Mesendoderm (in vitro differentiated cells): ENCODE measurements at regions not wholly inside any gene's neighbourhood (a gene's known extent, or its start where the extent isn't known, plus 50 kb on each side); places are given as distances from the start of the nearest gene placed in this dataset.

Source experiments
- DNase-seq: peaks from one replicate; pipeline ENCODE4 v3.0.0; 2013
- H2AK5ac ChIP-seq: 2 replicates; pipeline ENCODE4 v1.6.1; 2013; ENCODE audit warnings: low read length, inconsistent platforms
- H2BK120ac ChIP-seq: 2 replicates; pipeline ENCODE4 v1.6.1; 2013; ENCODE audit warnings: low read depth, mild to moderate bottlenecking, low read length, moderate library complexity, mixed read lengths
- H2BK15ac ChIP-seq: replicated peaks from 2 replicates; pipeline ENCODE4 v1.6.1; 2013; ENCODE audit warnings: low read depth, mild to moderate bottlenecking, moderate library complexity
- H2BK5ac ChIP-seq: 2 replicates; pipeline ENCODE4 v1.6.1; 2013; ENCODE audit warnings: low read length, inconsistent platforms
- H3K18ac ChIP-seq: 2 replicates; pipeline ENCODE4 v1.6.1; 2013; ENCODE audit warnings: mild to moderate bottlenecking, low read length, mixed read lengths
- H3K23ac ChIP-seq: one replicate; pipeline ENCODE4 v1.6.1; 2013; ENCODE audit warnings: low read length
- H3K27ac ChIP-seq: 2 replicates; pipeline ENCODE4 v1.5.1; 2013; ENCODE audit warnings: low read depth, mild to moderate bottlenecking, inconsistent platforms, low read length, moderate library complexity
- H3K27me3 ChIP-seq: 2 replicates; pipeline ENCODE4 v1.6.1; 2013; ENCODE audit warnings: low read length, control low read depth, mild to moderate bottlenecking, inconsistent platforms; ENCODE audit not compliant: insufficient read depth, poor library complexity
- H3K36me3 ChIP-seq: 2 replicates; pipeline ENCODE4 v1.6.1; 2013; ENCODE audit warnings: low read length, inconsistent platforms; ENCODE audit not compliant: control insufficient read depth, insufficient read depth
- H3K4ac ChIP-seq: one replicate; pipeline ENCODE4 v1.6.1; 2013; ENCODE audit warnings: low read depth, mild to moderate bottlenecking, low read length, moderate library complexity
- H3K4me1 ChIP-seq: 2 replicates; pipeline ENCODE4 v1.6.1; 2013; ENCODE audit warnings: low read depth, low read length, inconsistent platforms; ENCODE audit not compliant: control insufficient read depth
- H3K4me2 ChIP-seq: 2 replicates; pipeline ENCODE4 v1.6.1; 2013; ENCODE audit warnings: low read length
- H3K4me3 ChIP-seq: 2 replicates; pipeline ENCODE4 v1.5.1; 2013; ENCODE audit warnings: mild to moderate bottlenecking, low read length
- H3K56ac ChIP-seq: one replicate; pipeline ENCODE4 v1.6.1; 2013; ENCODE audit warnings: low read length
- H3K79me1 ChIP-seq: 2 replicates; pipeline ENCODE4 v1.6.1; 2013; ENCODE audit warnings: low read length, inconsistent platforms
- H3K79me2 ChIP-seq: 2 replicates; pipeline ENCODE4 v1.6.1; 2013; ENCODE audit warnings: mild to moderate bottlenecking, low read length; ENCODE audit not compliant: control insufficient read depth, insufficient read depth
- H3K9ac ChIP-seq: 2 replicates; pipeline ENCODE4 v1.6.1; 2013; ENCODE audit warnings: low read length, inconsistent platforms
- H4K5ac ChIP-seq: one replicate; pipeline ENCODE4 v1.6.1; 2013; ENCODE audit warnings: low read length
- H4K8ac ChIP-seq: one replicate; pipeline ENCODE4 v1.6.1; 2013; ENCODE audit warnings: low read depth, mild to moderate bottlenecking, control low read depth, low read length, moderate library complexity
- WGBS: extraction: QIAGEN DNeasy Blood & Tissue Kit; methylation state at CpG from one replicate; pipeline ENCODE4 v1.1.7; 2013; ENCODE audit warnings: low lambda C conversion rate, missing lambda C conversion rate; ENCODE audit not compliant: insufficient coverage; ENCODE audit errors: extremely low coverage; 5-methylcytosine and 5-hydroxymethylcytosine counted together

DNA sequence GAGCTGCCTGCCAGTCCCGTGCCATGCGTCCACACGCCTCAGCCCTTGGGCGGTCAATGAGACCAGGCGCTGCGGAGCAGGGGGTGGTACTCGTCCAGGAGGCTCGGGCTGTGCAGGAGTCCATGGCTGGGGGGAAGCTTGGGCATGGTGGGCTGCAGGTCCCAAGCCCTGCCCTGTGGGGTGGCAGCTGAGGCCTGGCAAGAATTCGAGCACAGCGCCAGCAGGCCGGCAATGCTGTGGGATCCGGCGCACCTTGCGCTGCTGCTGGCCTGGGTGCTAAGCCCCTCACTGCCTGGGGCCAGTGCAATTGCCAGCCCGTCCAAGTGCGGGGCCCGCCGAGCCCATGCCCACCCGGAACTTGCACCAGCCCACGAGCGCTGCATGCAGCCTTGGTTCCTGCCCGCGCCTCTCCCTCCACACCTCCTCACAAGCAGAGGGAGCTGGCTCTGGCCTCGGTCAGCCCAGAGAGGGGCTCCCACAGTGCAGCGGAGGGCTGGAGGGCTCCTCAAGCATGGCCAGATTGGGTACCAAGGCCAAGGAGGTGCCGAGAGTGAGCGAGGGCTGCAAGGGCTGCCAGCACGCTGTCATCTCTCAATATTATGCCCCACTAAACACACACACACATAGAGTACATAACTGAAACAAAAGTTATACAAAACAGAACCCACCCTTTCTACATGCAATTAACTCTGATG is 307.7 kb downstream of the LMO4 start:
- no peak overlapping the region for H4K8ac ChIP-seq
- H3K23ac ChIP-seq: no peak overlapping the region
- no CpG with 5 or more reads among the region's 28 CpGs for WGBS
- no peaks in the 10 kb centered on the region for H3K36me3 ChIP-seq
- no peak overlapping the region for H2BK120ac ChIP-seq
- no peaks in the 10 kb centered on the region for H3K4me1 ChIP-seq
- H3K9ac ChIP-seq: no peak overlapping the region
- no peak overlapping the region for H3K27ac ChIP-seq
- H2BK15ac ChIP-seq: no peak overlapping the region
- H2AK5ac ChIP-seq: no peak overlapping the region
- no peaks in the 10 kb centered on the region for H3K79me1 ChIP-seq
- no peak overlapping the region for H3K18ac ChIP-seq
- DNase-seq: no peak
- no peak overlapping the region for H3K56ac ChIP-seq
- no peak overlapping the region for H4K5ac ChIP-seq
- no peak overlapping the region for H3K4me3 ChIP-seq
- H3K4ac ChIP-seq: no peak overlapping the region
- H3K79me2 ChIP-seq: no peaks in the 10 kb centered on the region
- no peak overlapping the region for H3K4me2 ChIP-seq
- no peaks in the 10 kb centered on the region for H3K27me3 ChIP-seq
- H2BK5ac ChIP-seq: no peak overlapping the region

DNA sequence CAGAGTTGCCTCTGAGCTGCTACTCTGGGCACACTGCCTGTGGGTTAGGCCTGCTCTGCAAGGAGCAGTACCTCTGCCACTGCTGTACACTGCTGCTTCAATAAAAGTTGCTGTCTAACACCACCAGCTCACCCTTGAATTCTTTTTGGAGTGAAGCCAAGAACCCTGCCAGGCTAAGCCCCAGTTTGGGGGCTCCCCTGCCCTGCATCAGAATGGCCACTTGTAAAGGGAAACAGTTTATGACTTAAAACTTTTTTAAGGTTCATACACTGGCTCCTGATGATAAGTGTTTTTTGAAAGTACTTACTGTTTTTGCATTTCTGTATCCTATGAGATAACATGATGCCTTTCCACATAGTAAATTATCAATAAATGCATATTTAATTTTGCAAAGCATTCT is 310.0 kb downstream of the LMO4 start:
- Histone ChIP-seq H3K56ac (no peak overlapping the region), H3K4me3 (no peak overlapping the region), H3K4me2 (no peak overlapping the region), H3K4ac (no peak overlapping the region), H3K4me1 (peaks cover 7% of the 10 kb centered on the region), H2BK120ac (no peak overlapping the region), H2BK5ac (no peak overlapping the region), H3K27me3 (no peaks in the 10 kb centered on the region), H3K79me1 (no peaks in the 10 kb centered on the region), H3K79me2 (no peaks in the 10 kb centered on the region), H2AK5ac (no peak overlapping the region), H3K36me3 (no peaks in the 10 kb centered on the region), H3K18ac (no peak overlapping the region), H3K23ac (no peak overlapping the region), H4K8ac (no peak overlapping the region), H3K27ac (no peak overlapping the region), H3K9ac (no peak overlapping the region), H4K5ac (no peak overlapping the region), H2BK15ac (no peak overlapping the region)
- DNase-seq: no peak

DNA sequence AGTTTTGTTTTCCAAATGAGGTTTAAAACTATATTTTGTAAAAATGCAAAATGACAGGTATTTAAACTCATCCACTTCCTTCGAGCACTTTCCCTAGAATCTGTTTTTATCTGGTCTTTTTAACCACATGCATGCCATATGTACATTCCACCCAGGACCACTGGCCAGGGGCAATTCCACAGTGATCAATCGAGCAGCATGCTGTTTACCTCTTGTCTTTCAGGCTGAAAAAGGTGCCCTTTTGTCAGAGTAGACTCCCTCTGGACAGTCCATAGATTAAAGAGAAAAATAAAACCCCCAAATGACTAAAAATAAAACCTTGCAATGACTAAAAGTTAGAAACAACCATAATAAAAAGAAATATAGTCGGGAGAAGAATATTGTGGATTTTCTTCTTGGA is 313.3 kb downstream of the LMO4 start:
- H3K18ac ChIP-seq: no peak overlapping the region
- no peak overlapping the region for H2BK120ac ChIP-seq
- no peak overlapping the region for H2BK15ac ChIP-seq
- no peak overlapping the region for H3K4ac ChIP-seq
- no peak overlapping the region for H3K4me2 ChIP-seq
- H4K5ac ChIP-seq: no peak overlapping the region
- no peak overlapping the region for H3K56ac ChIP-seq
- no peaks in the 10 kb centered on the region for H3K79me2 ChIP-seq
- DNase-seq: no peak
- H2BK5ac ChIP-seq: no peak overlapping the region
- no peak overlapping the region for H2AK5ac ChIP-seq
- no peak overlapping the region for H3K23ac ChIP-seq
- no peak overlapping the region for H3K4me3 ChIP-seq
- no peaks in the 10 kb centered on the region for H3K79me1 ChIP-seq
- no peaks in the 10 kb centered on the region for H3K36me3 ChIP-seq
- no CpG with 5 or more reads among the region's 3 CpGs for WGBS
- H3K27ac ChIP-seq: no peak overlapping the region
- no peak overlapping the region for H3K9ac ChIP-seq
- H4K8ac ChIP-seq: no peak overlapping the region
- no peaks in the 10 kb centered on the region for H3K27me3 ChIP-seq
- peaks cover 7% of the 10 kb centered on the region for H3K4me1 ChIP-seq

GRCh38 chr1:87642581-87643221 is 314.0 kb downstream of the LMO4 start:
- peak; percentile 90 for DNase-seq
- no peak overlapping the region for H3K9ac ChIP-seq
- no peak overlapping the region for H4K8ac ChIP-seq
- H3K79me1 ChIP-seq: no peaks in the 10 kb centered on the region
- WGBS: no CpG with 5 or more reads among the region's 3 CpGs
- H3K56ac ChIP-seq: no peak overlapping the region
- no peak overlapping the region for H2BK15ac ChIP-seq
- no peak overlapping the region for H2BK5ac ChIP-seq
- H3K27ac ChIP-seq: no peak overlapping the region
- H4K5ac ChIP-seq: no peak overlapping the region
- H3K4me2 ChIP-seq: no peak overlapping the region
- no peak overlapping the region for H3K4ac ChIP-seq
- H3K4me3 ChIP-seq: no peak overlapping the region
- no peak overlapping the region for H2BK120ac ChIP-seq
- no peak overlapping the region for H3K18ac ChIP-seq
- no peaks in the 10 kb centered on the region for H3K79me2 ChIP-seq
- no peak overlapping the region for H2AK5ac ChIP-seq
- peaks cover 7% of the 10 kb centered on the region for H3K4me1 ChIP-seq
- no peak overlapping the region for H3K23ac ChIP-seq
- no peaks in the 10 kb centered on the region for H3K36me3 ChIP-seq
- H3K27me3 ChIP-seq: no peaks in the 10 kb centered on the region

DNA sequence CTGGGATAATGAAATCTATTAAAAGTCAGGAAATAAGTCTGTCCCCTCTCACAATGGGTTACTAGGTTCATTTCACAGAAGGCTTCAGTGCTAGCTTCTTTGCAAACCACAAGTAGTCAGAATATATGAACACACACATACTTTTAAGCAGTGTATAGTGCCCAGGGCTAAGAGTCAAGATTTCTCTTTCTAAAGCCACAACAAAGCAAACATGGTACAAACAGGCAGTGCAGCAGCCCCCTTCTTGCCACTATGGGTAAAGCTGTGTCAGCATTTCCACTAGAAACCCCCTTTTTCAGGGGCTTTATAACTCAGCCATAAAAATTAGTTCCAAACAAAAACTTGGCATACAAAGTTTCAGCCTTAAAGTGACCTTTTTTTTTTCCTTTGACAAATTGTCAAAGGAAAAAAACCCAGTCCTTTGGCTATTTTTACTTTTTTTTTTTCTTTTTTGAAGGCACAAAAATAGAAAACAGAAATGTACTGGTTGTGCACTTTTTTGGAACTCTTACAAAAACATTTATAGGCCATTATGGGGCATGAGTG is 315.4 kb downstream of the LMO4 start:
- Histone ChIP-seq H3K79me2 (no peaks in the 10 kb centered on the region), H2AK5ac (no peak overlapping the region), H3K18ac (no peak overlapping the region), H3K4me1 (peaks cover 7% of the 10 kb centered on the region), H4K8ac (no peak overlapping the region), H2BK5ac (no peak overlapping the region), H3K27ac (no peak overlapping the region), H3K23ac (no peak overlapping the region), H3K4me3 (no peak overlapping the region), H3K4ac (no peak overlapping the region), H3K9ac (no peak overlapping the region), H3K36me3 (no peaks in the 10 kb centered on the region), H3K56ac (no peak overlapping the region), H3K79me1 (no peaks in the 10 kb centered on the region), H3K27me3 (no peaks in the 10 kb centered on the region), H2BK15ac (peak overlapping the region; percentile 36), H3K4me2 (no peak overlapping the region), H4K5ac (no peak overlapping the region), H2BK120ac (no peak overlapping the region)
- DNase-seq: no peak
